ENCODE measurements at regions not wholly inside any gene's neighbourhood (a gene's known extent, or its start where the extent isn't known, plus 50 kb on each side); places are given as distances from the start of the nearest gene placed in this dataset.
"Not testable (repeated sequence)": the region's sequence is repeated elsewhere in the genome, so short reads cannot be mapped to it uniquely, and the experiment has no call there.

- DNase-seq (ENCODE audit: low read depth in 2 of 2): no peak
Observed at GRCh38 chr4:14906805-14907204, 95.5 kb upstream of the CPEB2 start.

GRCh38 chr4:14908635-14909034, 93.6 kb upstream of the CPEB2 start:
- DNase-seq (ENCODE audit: low read depth in 2 of 2): no peak

GRCh38 chr4:14910411-14910810, 91.9 kb upstream of the CPEB2 start:
- DNase-seq (ENCODE audit: low read depth in 2 of 2): no peak

- DNase-seq (ENCODE audit: low read depth in 2 of 2): no peak
Observed at GRCh38 chr4:14912426-14912825, 89.9 kb upstream of the CPEB2 start.

- no peak for DNase-seq (ENCODE audit: low read depth in 2 of 2)
Observed at GRCh38 chr4:14915018-14915417, 87.3 kb upstream of the CPEB2 start.

GRCh38 chr4:14916554-14917297, 85.6 kb upstream of the CPEB2 start:
- no peak for DNase-seq (ENCODE audit: low read depth in 2 of 2)

- no peak for DNase-seq (ENCODE audit: low read depth in 2 of 2)
Observed at GRCh38 chr4:14917298-14917633, 85.0 kb upstream of the CPEB2 start.

- DNase-seq (ENCODE audit: low read depth in 2 of 2): no peak
Observed at GRCh38 chr4:14918336-14918735, 83.9 kb upstream of the CPEB2 start.

- no peak for DNase-seq (ENCODE audit: low read depth in 2 of 2)
Observed at GRCh38 chr4:14919785-14920184, 82.5 kb upstream of the CPEB2 start.

- no peak for DNase-seq (ENCODE audit: low read depth in 2 of 2)
Observed at GRCh38 chr4:14920237-14920636, 82.0 kb upstream of the CPEB2 start.

GRCh38 chr4:14920759-14921320, 81.4 kb upstream of the CPEB2 start:
- DNase-seq (ENCODE audit: low read depth in 2 of 2): no peak

- not testable (repeated sequence) for DNase-seq (ENCODE audit: low read depth in 2 of 2)
Observed at GRCh38 chr4:14921781-14922180, 80.5 kb upstream of the CPEB2 start.

- DNase-seq (ENCODE audit: low read depth in 2 of 2): no peak
Observed at GRCh38 chr4:14924076-14924811, 78.0 kb upstream of the CPEB2 start.

- no peak for DNase-seq (ENCODE audit: low read depth in 2 of 2)
Observed at GRCh38 chr4:14924812-14925344, 77.4 kb upstream of the CPEB2 start.

- no peak for DNase-seq (ENCODE audit: low read depth in 2 of 2)
Observed at GRCh38 chr4:14925471-14925870, 76.8 kb upstream of the CPEB2 start.

- no peak for DNase-seq (ENCODE audit: low read depth in 2 of 2)
Observed at GRCh38 chr4:14926368-14926767, 75.9 kb upstream of the CPEB2 start.

GRCh38 chr4:14928035-14928434, 74.2 kb upstream of the CPEB2 start:
- DNase-seq (ENCODE audit: low read depth in 2 of 2): no peak

- no peak for DNase-seq (ENCODE audit: low read depth in 2 of 2)
Observed at GRCh38 chr4:14929669-14930068, 72.6 kb upstream of the CPEB2 start.

GRCh38 chr4:14934704-14935390, 67.4 kb upstream of the CPEB2 start:
- DNase-seq (ENCODE audit: low read depth in 2 of 2): no peak

- no peak for DNase-seq (ENCODE audit: low read depth in 2 of 2)
Observed at GRCh38 chr4:14943749-14944148, 58.5 kb upstream of the CPEB2 start.

GRCh38 chr4:14952352-14952751, 49.9 kb upstream of the CPEB2 start:
- DNase-seq (ENCODE audit: low read depth in 2 of 2): no peak
